Psoas muscle (tissue), 7 donors: ENCODE measurements at regions not wholly inside any gene's neighbourhood (a gene's known extent, or its start where the extent isn't known, plus 50 kb on each side); places are given as distances from the start of the nearest gene placed in this dataset.

ENCODE experiments used
- ATAC-seq, 4 donors: fragments of 200-7000 bp; cut with Tn5 transposase; one replicate each; pipeline ENCODE4 v1.9.1; 2020; ENCODE audit warnings: moderate library complexity in 3 of 4, mild to moderate bottlenecking in 2 of 4
- DNase-seq, 2 donors: peaks; one replicate each; pipeline ENCODE4 v3.0.0-alpha.2; 2020
- H3K27ac ChIP-seq: fragments of 200-600 bp; one replicate; pipeline ENCODE4 v1.8.0; 2022
- H3K27me3 ChIP-seq, 3 donors: fragments of 200-600 bp in 1 of 3; one replicate each; pipeline versions ENCODE4 v1.6.1 to v1.8.0; 2013 to 2022; ENCODE audit warnings: low read length in 2 of 3, mild to moderate bottlenecking in 2 of 3, moderate library complexity in 1 of 3; ENCODE audit not compliant: insufficient read depth in 3 of 3
- H3K36me3 ChIP-seq, 2 donors: fragments of 200-600 bp in 1 of 2; one replicate each; pipeline versions ENCODE4 v1.6.1 to v1.8.0; 2013 to 2022; ENCODE audit warnings: low read depth in 1 of 2, mild to moderate bottlenecking in 1 of 2, moderate library complexity in 1 of 2; ENCODE audit not compliant: insufficient read depth in 1 of 2
- H3K4me1 ChIP-seq: fragments of 200-600 bp; one replicate; pipeline ENCODE4 v1.8.0; 2022
- H3K4me3 ChIP-seq: fragments of 200-600 bp; one replicate; pipeline ENCODE4 v1.8.0; 2022; ENCODE audit warnings: mild to moderate bottlenecking
- H3K9me3 ChIP-seq: fragments of 200-600 bp; one replicate; pipeline ENCODE4 v1.8.0; 2022
- WGBS, 3 donors: extraction: QIAGEN DNeasy Blood & Tissue Kit; methylation state at CpG; one replicate each; pipeline versions ENCODE4 v1.1.6 to v1.1.7; 2013; 5-methylcytosine and 5-hydroxymethylcytosine counted together
- intact Hi-C, 2 donors: fragments of 100-400 bp; cut with DNase I; formaldehyde crosslinking; loops; one replicate each; pipeline versions ENCODE4 v1.11.0 to v1.14.2; 2022
- TF ChIP-seq, protein P1 (sequence below): fragments of 200-600 bp; IDR thresholded peaks from one replicate; pipeline ENCODE4 v1.8.0; 2022; ENCODE audit warnings: antibody characterized with exemption
- donor health status: healthy with polysubstance abuse.
- donor health status: DM: no; HTN: no; CAD: no; lungs with moderate emphysema.
- donor health status: Bipolar disorder and iron deficiency.
- donor health status: healthy.
- donor health status: DM: yes; HTN: yes; CAD: no.
- donor health status: DM: no; HTN: no; CAD: no.
- donor health status: DM: yes; HTN: yes; CAD: no.

DNA sequence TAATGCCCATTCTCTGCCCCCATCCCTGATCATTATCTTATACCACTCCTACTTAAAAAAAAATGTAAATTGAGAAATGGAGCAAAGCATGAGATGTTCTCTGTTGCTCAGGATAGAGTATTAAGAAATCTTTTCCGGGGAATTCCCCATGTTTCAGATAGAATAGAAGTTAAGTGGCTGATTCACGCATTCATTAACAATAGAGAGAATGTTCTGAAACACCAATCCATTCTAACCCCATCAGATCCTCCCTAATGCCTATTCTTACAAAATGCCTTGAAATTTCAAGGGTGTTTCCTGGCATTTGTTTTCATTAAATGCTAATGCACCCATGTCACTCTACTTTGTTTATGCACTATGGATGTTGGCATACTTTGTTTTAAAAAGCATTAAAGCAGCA, 101.1 kb downstream of the AREG start:
- Histone ChIP-seq H3K9me3 (no peaks in the 10 kb centered on the region), H3K4me1 (no peaks in the 10 kb centered on the region), H3K36me3 (no peaks in the 10 kb centered on the region), H3K27me3 (no peaks in the 10 kb centered on the region), H3K4me3 (no peak overlapping the region), H3K27ac (no peak overlapping the region)
- DNase-seq (no peak), ATAC-seq (no peak)
- intact Hi-C loops = no loop called here
- TF ChIP-seq, protein P1, sequence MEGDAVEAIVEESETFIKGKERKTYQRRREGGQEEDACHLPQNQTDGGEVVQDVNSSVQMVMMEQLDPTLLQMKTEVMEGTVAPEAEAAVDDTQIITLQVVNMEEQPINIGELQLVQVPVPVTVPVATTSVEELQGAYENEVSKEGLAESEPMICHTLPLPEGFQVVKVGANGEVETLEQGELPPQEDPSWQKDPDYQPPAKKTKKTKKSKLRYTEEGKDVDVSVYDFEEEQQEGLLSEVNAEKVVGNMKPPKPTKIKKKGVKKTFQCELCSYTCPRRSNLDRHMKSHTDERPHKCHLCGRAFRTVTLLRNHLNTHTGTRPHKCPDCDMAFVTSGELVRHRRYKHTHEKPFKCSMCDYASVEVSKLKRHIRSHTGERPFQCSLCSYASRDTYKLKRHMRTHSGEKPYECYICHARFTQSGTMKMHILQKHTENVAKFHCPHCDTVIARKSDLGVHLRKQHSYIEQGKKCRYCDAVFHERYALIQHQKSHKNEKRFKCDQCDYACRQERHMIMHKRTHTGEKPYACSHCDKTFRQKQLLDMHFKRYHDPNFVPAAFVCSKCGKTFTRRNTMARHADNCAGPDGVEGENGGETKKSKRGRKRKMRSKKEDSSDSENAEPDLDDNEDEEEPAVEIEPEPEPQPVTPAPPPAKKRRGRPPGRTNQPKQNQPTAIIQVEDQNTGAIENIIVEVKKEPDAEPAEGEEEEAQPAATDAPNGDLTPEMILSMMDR = no peak
- 79 to 82% (median 80%) methylated on average over 2 of the region's 2 CpGs for WGBS, 3 donors

DNA sequence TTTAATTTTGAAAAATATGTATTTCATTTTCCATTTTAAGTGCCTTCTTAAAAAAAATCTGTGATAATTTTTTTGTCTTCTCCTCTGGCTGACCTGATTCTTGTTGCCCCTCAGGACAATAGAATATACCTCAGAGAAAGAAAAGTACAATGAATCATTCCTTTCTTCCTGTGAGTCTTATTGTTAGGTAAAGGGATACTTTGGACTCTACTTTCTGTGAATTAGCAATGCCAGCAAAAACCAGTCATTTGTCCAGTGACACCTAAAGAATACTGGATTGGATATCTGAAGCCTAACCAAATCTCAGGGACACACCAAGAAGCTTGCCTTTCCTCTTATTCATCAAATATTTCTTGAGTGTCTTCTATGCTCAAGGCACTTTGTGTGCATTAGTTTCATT, 102.1 kb downstream of the AREG start:
- Histone ChIP-seq H3K9me3 (no peaks in the 10 kb centered on the region), H3K4me3 (no peak overlapping the region), H3K27ac (no peak overlapping the region), H3K4me1 (no peaks in the 10 kb centered on the region), H3K36me3 (no peaks in the 10 kb centered on the region), H3K27me3 (no peaks in the 10 kb centered on the region)
- intact Hi-C loops = no loop called here
- ATAC-seq = no peak
- DNase-seq = no peak
- TF ChIP-seq, protein P1 = no peak

DNA sequence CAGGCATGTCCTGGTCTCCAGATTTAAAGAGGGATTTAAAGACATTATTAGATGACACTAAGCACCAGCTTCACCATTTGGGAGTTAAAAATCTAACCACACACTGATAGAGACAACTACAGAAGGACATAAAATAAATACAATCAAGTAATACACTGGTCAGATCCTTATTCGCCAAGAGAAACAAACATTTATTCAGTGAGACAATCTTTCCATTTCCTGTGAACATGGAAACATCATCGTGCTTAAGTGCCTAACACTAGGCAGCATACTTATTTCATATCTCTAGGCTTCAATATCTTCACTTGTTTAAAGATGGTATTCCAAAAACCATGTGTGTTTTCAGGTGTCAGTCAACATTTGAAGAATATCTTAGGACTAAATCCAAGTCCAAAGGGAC, 103.6 kb downstream of the AREG start:
- H3K27me3 ChIP-seq = no peaks in the 10 kb centered on the region
- no peak for ATAC-seq
- no peaks in the 10 kb centered on the region for H3K9me3 ChIP-seq
- H3K4me1 ChIP-seq = no peaks in the 10 kb centered on the region
- H3K4me3 ChIP-seq = no peak overlapping the region
- no peaks in the 10 kb centered on the region for H3K36me3 ChIP-seq
- intact Hi-C loops = no loop called here
- TF ChIP-seq, protein P1 = no peak
- 80 to 91% (median 88%) methylated on average over 2 of the region's 2 CpGs for WGBS, 3 donors
- no peak for DNase-seq
- H3K27ac ChIP-seq = no peak overlapping the region

DNA sequence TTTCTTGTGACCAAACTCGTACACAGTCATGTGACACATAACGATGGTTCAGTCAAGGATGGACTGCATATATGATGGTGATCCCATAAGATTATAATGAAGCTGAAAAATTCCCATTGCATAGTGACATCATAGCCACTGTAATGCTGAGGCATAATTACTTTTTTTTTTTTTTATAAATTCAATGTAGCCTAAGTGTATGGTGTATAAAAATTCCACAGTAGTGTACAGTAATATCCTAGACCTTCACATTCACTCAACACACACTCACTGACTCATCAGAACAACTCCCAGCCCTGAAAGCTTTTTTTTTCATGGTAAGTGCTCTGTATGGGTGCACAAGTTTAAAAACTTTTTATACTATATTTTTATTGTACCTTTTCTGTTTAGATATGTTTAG, 105.0 kb downstream of the AREG start:
- 87 to 92% (median 91%) methylated on average over 2 of the region's 2 CpGs for WGBS, 3 donors
- DNase-seq = no peak
- Histone ChIP-seq H3K27ac (no peak overlapping the region), H3K4me1 (no peaks in the 10 kb centered on the region), H3K27me3 (no peaks in the 10 kb centered on the region), H3K4me3 (no peak overlapping the region), H3K36me3 (no peaks in the 10 kb centered on the region), H3K9me3 (no peaks in the 10 kb centered on the region)
- intact Hi-C loops = no loop called here
- TF ChIP-seq, protein P1 = no peak
- no peak for ATAC-seq

DNA sequence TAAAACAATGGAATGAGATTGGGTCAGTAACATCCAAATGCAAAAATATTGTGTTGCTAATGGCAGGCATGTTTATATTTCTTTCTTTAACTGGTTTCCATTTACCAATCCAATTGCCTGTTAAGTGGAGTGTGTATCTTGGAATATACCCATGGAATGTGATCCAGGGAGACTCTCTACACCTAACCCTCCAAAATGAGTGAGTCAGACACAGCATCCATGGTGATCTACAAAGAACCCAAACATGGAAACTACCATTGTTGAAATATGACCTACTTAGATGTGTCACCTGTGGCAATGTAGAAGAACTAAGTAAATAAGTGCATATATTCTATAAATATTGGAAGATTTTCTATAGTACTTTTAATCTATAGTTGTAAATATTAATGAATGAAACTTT, 110.3 kb downstream of the AREG start:
- no peaks in the 10 kb centered on the region for H3K36me3 ChIP-seq
- H3K27me3 ChIP-seq = no peaks in the 10 kb centered on the region
- H3K4me3 ChIP-seq = no peak overlapping the region
- no peak for ATAC-seq
- H3K4me1 ChIP-seq = no peaks in the 10 kb centered on the region
- TF ChIP-seq, protein P1 = no peak
- no peak overlapping the region for H3K27ac ChIP-seq
- intact Hi-C loops = no loop called here
- no peaks in the 10 kb centered on the region for H3K9me3 ChIP-seq
- DNase-seq = no peak
